ENCODE measurements at regions not wholly inside any gene's neighbourhood (a gene's known extent, or its start where the extent isn't known, plus 50 kb on each side); places are given as distances from the start of the nearest gene placed in this dataset.
A peak's percentile ranks its signal among the peaks of the same experiment; 100 is the strongest.

DNA sequence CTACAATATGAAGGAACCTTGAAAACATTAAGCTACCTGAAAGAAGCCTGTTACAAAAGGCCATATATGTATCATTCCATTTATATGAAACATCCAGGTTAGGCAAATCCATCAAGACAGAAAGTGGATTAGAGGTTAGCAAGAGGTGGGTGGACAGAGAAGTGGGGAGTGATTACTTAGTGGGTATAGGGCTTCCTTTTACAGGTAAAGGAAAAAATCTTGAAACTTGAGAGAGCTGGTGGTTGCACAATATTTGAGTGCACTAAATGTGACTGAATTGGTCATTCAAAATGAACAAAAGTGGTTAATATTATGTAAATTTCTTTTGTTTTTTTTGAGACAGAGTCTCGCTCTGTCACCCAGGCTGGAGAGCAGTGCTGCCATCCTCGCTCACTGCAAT lies 119.4 kb upstream of the KIF5B start:
- intact Hi-C loops (cut with DNase I), result no loop called here
- no peak for DNase-seq

DNA sequence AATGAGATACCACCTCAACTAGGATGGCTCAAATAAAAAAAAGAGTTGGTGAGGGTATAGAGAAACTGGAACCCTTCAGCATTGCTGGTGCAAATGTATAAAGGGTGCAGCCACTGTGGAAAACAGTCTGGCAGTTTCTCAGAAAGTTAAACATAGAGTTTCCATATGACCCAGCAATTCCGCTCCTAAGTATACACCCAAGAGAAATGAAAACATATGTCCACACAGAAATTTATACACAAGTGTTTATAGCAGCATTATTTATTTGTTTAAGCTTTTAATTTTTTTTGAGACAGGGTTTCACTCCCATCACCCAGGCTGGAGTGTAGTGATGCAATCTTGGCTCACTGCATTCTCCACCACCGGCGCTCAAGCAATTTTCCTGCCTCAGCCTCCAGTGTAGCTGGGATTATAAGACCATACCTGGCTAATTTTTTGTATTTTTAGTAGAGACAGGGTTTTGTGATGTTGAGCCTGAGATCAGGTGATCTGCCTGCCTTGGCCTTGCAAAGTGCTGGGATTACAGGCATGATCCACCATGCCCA lies 118.2 kb upstream of the KIF5B start:
- intact Hi-C loops (cut with DNase I), result no loop called here
- DNase-seq, result no peak

DNA sequence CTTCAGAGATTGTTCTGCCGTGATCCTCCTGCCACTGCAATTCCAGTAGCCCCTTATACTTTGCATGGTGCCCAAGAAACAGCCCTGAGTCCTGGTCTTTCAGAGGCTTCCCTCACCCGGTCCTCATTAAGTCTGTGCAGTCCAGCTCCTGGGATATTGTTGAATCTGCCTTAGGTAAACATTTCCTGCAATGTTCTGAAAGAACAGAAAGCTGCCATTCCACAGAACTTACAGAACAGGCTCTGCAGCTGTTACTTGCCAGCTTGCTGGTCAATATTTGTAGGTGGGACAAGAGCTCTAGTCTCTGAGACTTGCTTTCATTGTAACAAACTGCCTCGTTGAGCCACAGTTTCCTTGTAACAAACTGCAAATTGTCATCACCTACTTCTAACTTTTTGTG lies 115.0 kb upstream of the KIF5B start:
- intact Hi-C loops (cut with DNase I), result no loop called here
- DNase-seq, result no peak

DNA sequence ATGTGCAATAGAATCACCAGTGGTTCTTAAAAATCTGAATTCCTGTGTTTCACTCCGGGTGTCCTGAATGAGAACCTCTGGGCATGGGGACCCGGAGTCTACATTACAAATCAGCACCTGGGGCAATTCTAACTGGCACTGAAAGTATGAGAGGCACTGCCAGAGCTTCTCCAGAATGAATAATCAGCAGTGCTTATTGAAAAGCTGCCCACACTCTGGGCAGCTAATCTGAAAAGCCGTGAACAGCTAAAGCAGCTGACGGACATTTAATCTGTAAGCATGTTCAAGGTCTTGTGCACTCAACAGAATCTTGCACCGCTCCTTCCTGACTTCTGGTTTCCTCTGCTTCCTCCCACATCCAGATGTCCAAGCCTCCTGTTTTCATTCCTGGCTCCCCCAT lies 113.3 kb upstream of the KIF5B start:
- intact Hi-C loops (cut with DNase I), result no loop called here
- no peak for DNase-seq

DNA sequence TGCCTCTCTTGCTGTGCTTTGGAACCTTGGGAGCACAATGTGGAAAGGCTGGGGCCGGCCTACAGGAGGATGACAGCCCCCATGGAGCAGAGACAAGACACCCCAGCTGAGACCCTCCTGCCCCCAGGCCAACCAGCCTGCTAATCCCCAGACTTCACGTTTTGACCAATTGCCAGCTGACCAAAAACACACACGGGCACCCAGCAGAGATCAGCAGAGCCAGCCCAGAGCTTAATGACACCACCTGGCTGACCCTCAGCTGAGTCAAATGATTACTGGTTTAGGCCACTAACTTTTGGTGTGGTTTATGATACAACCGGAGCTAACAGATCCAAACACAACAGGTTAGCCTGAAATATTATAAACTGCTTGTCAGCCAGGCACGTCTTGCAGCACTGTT lies 111.2 kb upstream of the KIF5B start:
- intact Hi-C loops (cut with DNase I), result no loop called here
- DNase-seq, result no peak

DNA sequence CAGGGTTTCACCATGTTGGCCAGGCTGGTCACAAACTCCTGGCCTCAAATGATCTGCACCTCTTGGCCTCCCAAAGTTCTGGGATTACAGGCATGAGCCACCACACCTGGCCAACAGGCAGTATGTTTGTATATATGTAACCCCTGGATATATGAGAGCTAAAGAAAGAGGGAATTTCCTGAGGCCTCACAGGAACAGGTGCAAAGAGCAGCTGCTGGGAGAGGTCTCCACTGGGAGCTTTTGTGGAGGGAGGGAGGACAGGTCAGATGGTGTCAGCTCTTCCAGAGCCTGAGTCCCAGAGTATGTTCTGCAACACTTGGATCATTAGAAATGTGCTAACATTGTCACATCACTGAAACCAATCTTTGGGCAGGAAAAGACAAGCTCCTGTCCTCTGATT lies 110.1 kb upstream of the KIF5B start:
- DNase-seq, result no peak
- intact Hi-C loops (cut with DNase I), result no loop called here

DNA sequence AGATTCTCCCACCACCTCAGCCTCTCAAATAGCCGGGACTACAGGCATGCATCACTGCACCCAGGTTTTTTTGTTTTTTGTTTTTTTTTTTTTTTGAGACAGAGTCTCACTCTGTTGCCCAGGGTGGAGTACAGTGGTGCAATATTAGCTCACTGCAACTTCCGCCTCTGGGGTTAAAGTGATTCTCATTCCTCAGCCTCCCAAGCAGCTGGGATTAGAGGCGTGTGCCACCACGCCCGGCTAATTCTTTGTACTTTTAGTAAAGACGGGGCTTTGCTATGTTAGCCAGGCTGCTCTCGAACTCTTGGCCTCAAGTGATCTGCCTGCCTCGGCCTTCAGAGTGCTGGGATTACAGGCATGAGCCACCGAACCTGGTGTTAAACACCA lies 107.5 kb upstream of the KIF5B start:
- no peak for DNase-seq
- intact Hi-C loops (cut with DNase I), result no loop called here

DNA sequence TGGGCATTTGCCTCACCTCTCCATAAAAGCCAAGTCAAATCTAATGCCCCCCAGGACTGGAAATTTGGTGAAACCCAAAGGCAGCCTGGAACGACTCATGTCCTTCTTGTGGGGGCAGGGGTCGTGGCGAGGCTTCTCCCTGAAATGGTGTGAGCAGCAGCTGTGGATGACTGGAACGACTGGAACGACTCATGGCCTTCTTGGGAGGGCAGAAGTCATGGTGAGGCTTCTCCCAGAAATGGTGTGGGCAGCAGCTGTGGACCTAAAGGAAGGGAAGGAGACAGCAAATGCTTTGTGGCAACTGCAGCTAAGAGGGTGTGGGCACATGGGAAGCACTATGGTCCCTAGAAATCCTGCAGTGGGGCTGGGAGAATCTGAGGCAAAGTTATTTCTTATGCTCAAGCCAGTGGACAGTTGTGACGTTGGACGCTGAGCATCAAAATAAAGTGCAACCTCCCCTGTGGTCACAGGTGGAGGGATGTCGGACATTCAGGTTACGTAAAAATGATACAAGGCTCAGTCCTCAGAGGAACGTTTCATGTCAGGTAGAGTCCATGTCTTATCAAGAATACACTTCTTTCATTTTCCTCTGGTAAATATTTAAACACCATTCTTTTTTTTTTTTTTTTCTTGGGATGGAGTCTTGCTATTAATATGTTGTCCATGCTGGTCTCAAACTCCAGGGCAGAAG lies 107.0 kb upstream of the KIF5B start:
- DNase-seq, result no peak
- intact Hi-C loops (cut with DNase I), result no loop called here

DNA sequence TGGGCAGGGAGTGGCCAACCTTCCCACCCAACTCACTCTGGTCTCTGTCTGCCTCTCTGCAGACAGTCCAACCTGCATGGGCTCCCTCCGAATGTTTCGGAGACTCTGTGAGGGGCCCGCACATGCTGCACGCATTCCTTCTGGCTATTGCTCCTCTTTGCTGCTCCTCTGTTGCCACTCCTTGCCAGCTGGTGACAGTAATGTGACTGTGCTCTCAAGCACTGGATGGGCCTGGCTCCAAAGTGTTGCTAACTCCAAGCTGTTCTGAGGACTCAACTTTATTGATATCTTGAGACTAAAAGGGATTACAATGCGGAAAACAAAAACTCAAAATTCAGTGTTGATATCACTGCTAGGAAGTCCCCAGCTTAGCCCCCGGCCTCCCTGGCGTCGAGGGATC lies 105.4 kb upstream of the KIF5B start:
- no peak for DNase-seq
- intact Hi-C loops (cut with DNase I), result no loop called here

DNA sequence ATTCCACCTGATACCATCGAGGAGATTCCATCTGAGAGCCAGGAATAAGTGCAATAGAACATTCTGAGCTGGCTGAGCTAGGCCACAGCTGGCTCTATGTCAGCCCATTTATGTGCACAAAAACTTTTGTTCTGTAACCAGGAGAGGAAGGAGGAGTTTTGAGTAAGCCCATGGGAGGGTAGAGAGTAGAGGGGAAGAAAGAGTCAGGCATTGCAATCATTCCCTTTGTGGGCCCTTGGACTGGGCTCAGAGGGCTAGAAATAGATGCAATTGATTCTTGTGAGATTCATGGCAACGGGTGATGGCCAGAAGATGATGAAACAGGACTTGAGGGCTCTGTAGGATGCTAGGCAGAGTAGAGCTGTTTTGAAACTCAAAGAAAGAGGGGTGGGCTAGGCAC lies 104.6 kb upstream of the KIF5B start:
- DNase-seq, result no peak
- intact Hi-C loops (cut with DNase I), result no loop called here

DNA sequence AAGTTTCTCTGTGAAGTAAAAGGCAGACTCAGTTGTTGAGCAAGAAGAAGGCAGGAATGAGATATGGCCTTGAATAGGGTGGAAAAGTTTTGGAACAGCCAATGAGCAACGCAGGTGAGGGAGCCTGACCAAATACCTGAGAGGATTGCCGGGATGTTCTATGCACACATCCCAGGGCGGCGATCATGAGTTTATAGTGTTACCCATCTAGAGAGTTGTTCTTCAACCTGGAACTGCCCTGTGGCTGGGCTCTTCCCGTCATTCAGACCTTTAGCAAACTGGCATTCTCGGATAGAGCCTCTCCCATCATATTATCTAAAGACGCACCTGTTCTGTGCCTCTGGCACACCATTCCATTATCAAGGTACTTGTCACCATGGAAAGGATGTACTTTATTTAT lies 103.0 kb upstream of the KIF5B start:
- intact Hi-C loops (cut with DNase I), result no loop called here
- DNase-seq, result no peak

DNA sequence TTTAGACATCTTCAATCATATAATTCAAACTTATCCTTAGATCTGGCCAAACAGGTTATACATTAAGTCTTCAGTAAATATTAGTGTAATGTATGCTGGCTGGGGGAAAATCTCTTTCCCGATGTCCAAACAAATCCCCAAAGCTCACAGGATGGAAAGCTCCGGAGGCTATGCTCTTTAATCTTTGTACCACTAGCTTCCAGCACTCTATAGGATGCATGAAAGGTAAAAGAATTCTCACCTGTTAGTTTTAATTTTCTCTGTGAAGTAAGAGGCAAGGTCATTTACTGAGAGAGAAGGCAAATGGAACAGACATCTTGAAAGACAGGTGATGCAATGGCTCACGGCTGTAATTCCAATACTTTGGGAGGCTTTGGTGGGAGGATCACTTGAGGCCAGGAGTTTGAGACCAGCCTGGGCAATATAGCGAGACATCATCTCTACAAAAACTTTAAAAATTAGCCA lies 99.8 kb upstream of the KIF5B start:
- intact Hi-C loops (cut with DNase I), result no loop called here
- no peak for DNase-seq

DNA sequence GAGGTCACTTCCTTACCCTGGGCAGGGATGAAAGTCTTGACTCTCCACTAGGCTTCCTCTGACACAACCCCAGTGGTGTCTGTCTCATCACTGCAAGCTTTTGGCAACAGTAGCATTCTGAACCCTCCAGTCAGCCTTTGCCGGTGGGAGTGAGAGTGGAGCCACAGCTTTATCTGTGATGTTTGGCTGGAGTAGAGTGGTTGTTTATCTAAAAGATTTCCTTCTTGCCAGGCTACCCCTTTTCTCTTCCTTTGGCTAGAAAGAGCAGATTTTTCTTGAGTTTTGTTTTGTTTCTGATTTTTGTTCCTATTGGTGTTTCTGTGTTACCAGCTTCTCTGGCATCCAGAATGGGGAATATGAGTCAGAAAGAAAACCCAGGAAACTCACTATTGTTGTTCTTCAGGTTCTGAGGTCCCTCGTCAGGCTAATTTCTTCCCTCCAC lies 98.9 kb upstream of the KIF5B start:
- intact Hi-C loops (cut with DNase I), result no loop called here
- DNase-seq, result no peak

DNA sequence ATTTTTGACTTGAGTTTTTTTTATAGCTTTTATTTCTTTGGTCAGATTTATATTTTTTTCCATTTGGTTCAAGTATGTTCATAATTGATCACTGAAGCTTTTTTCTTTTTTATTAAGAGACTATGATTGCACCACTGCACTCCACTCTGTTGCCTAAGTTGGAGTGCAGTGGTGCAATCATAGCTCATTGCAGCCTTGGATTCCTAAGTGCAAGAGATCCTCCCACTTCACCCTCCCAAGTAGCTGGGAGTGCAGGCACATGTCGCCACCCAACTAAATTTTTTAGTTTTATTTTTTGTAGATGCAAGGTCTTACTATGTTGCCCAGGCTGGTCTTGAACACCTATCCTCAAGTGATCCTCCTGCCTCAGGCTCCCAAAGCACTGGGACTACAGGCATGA lies 97.7 kb upstream of the KIF5B start:
- DNase-seq, result no peak
- intact Hi-C loops (cut with DNase I), result no loop called here

DNA sequence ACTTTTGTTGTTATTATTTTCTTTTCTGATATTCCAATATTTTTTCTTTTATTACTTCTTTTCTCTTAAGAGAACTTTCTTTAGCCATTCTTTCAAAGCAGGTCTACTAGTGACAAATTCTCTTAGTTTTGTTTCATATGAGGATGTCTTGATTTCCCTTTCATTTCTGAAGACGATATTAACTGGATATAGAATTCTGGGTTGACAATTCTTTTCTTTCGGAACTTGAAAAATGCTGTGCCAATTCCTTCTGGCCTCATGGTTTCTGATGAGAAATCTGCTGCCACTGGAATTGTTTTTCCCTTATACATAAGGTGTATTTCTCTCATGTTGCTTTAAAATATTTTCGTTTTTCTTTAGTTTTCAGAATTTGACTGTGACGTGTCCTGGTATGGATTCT lies 97.0 kb upstream of the KIF5B start:
- intact Hi-C loops (cut with DNase I), result no loop called here

DNA sequence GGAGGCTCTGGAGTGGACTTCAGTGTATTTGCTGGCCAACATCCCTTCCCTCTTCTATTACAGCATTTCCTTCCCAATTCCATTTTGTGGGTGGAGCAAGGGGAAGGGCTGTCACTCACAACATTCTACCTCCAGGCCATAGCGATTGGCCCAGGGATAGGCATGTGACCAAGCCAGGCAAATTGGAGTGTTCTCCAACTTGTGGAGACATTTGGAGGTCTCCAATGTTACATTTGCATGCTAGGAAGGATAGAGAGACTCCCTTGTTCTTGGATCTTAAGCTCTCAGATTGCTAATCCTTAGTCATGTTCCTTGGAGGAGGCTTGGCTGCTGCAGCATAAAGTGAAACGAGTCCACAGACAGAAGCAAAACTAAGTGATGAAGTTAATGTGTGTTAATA lies 95.6 kb upstream of the KIF5B start:
- DNase-seq, result no peak
- intact Hi-C loops (cut with DNase I), result no loop called here

More for the DNA sequence above, 97.0 kb upstream of the KIF5B start:
- DNase-seq, result no peak

DNA sequence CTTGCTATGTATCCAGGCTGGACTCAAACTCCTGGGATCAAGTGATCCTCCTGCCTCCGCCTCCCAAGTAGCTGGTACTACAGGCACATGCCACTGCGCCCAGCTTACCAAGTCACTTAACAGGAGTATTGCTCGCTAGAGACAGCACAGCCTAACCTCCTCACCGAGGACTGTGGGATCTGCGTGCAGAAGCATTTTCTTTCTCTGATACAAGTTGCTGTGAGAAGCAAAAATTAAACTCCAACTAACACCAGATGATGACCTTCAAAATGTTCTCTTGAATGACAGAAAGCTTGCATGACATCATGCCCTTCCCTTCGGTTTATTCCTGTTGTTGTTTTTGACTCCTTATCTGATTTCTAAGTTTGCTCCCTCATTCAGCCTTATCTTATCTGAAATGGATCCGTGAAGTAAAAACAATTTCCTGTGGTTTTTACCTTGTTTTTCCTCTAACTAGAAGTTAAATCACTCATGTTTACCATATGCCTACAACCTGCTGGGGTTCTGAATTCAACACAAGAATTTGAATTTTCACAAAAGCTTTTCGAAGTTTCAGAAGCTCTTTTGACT lies 94.4 kb upstream of the KIF5B start:
- intact Hi-C loops (cut with DNase I), result no loop called here

DNA sequence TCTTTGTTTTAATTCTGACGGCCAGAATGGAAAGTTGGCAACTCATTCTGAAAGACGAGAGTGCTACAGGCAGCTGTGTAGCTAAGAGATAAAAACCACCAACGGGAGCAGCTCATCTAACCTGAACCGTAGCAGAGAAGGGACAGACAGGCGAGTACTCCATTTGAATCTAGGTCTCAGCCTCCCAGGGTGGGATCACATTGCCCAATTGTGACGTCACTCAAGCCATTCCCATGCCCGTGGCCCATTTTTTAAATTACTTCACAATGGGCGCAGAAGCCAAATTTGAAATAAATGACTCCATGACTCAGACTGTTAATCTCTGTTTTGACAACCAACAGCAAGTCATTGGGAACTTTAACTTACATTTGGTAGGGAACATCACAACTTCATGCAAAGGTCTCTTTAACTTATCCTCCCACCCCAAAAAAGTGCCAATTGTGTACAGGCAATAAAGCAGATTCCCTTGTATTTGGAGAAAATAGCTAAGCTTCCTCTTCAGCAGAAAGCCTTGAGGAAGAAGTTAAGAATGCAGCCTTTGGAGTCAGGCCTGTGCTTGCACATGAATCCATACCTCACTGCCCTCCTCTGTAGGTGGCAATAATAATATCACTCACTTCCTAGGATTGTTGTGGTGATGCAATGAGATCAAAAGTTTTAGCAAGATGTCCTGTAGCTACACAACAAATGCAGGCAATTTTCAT lies 93.2 kb upstream of the KIF5B start:
- intact Hi-C loops (cut with DNase I), result no loop called here
- peak in 3 of 42 donors; percentile 18 to 30 (median 21) for DNase-seq

More for the DNA sequence above, 94.4 kb upstream of the KIF5B start:
- DNase-seq, result no peak

DNA sequence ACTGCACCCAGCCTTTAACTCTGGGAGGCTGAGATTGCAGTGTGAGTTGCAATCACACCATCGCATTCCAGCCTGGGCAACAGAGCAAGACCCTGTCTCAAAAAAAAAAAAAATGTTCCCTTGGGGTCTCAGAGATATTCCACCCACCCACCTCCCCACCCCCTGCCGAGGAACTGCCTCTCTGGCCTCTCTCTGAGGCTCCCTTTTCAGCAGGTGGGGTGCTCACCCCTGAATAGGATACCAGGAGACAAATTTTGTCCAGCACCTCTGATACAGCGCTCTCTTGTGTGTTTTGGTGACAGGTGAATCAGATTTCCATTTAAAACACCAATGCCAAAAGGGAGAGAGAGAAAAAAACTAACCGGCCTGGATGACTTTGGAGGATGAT lies 92.6 kb upstream of the KIF5B start:
- intact Hi-C loops (cut with DNase I), result no loop called here
- no peak for DNase-seq

DNA sequence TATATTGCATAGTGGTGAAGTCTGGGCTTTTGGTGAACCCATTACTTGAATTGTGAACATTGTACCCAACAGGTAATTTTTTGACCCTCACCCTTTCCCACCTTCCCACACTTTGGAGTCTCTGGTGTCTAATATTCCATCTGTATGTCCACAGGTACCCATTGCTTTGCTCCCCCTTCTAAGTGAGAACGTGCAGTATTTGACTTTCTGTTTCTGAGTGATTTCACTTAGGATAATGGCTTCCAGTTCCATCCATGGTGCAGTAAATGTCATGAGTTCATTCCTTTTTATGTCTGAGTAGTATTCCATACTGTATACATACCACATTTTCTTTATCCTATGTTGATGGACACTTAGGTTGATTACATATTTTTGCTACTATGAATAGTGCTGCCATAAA lies 91.5 kb upstream of the KIF5B start:
- no peak for DNase-seq
- intact Hi-C loops (cut with DNase I), result no loop called here

DNA sequence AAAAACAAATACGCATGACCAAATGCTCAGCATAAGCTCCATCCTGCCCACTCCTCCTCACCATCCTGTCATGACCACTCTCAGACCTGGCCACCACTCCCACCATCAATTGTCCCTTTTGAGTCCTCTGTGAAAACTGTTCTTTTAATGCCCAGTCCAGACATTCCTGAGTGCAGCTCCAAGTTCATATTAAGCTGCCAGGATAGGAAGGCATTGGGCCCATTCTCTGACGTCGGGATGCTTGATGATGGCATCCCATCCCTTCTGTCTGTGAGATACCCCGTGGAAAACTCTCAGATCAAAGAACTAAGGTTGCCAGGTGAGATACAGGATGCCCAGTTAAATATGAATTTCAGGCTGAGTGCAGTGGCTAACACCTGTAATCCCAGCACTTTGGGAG lies 89.9 kb upstream of the KIF5B start:
- DNase-seq, result no peak
- intact Hi-C loops (cut with DNase I), result no loop called here

All from head of caudate nucleus (tissue), 42 donors.